Neural progenitor cell (in vitro differentiated cells): ENCODE measurements at regions not wholly inside any gene's neighbourhood (a gene's known extent, or its start where the extent isn't known, plus 50 kb on each side); places are given as distances from the start of the nearest gene placed in this dataset.

Experiments used
- CTCF ChIP-seq: fragments of 200-600 bp; sonication (generic); IDR thresholded peaks from 2 replicates; pipeline ENCODE4 v1.5.1; 2017; ENCODE audit warnings: antibody characterized with exemption, mild to moderate bottlenecking
- EZH2phosphoT487 ChIP-seq: fragments of 200-600 bp; sonication (generic); IDR thresholded peaks from 2 replicates; pipeline ENCODE4 v1.6.1; 2017; ENCODE audit warnings: antibody characterized with exemption

GRCh38 chr13:83825676-83826075 is 56.6 kb downstream of the SLITRK1 start:
- no peak for TF ChIP-seq CTCF
- no peak for TF ChIP-seq EZH2phosphoT487
